ENCODE measurements at regions not wholly inside any gene's neighbourhood (a gene's known extent, or its start where the extent isn't known, plus 50 kb on each side); places are given as distances from the start of the nearest gene placed in this dataset.

- Histone ChIP-seq H3K27me3 (replicated peaks in 1 of 2; ENCODE audit: control insufficient read depth in 2 of 2, insufficient read depth in 2 of 2, low read length in 1 of 2) (no peaks in the 10 kb centered on the region), H3K4me1 (ENCODE audit: control insufficient read depth, insufficient read depth, low read length) (peaks cover 18% of the 10 kb centered on the region), H3K9me3 (replicated peaks; ENCODE audit: control insufficient read depth, insufficient read depth, low read length) (no peaks in the 10 kb centered on the region), H3K9ac (ENCODE audit: control insufficient read depth, insufficient read depth, low read length) (no peak overlapping the region), H2AFZ (ENCODE audit: control insufficient read depth, low read depth, low read length) (no peak overlapping the region), H4K20me1 (ENCODE audit: control insufficient read depth, insufficient read depth) (no peaks in the 10 kb centered on the region), H3K27ac (ENCODE audit: control insufficient read depth, insufficient read depth) (no peak overlapping the region), H3K4me2 (ENCODE audit: control insufficient read depth, insufficient read depth) (no peak overlapping the region), H3K36me3 (ENCODE audit: control insufficient read depth in 2 of 2, insufficient read depth in 2 of 2, low read length in 1 of 2) (no peaks in the 10 kb centered on the region), H3K4me3 (no peak overlapping the region), H3K79me2 (ENCODE audit: control insufficient read depth, insufficient read depth, low read length) (no peaks in the 10 kb centered on the region)
- WGBS (ENCODE audit: insufficient coverage, insufficient replicate concordance, low lambda C conversion rate, missing lambda C conversion rate) = 29% methylated on average over 4 of the region's 4 CpGs
- ChIA-PET SMC1A (ENCODE audit: uncharacterized antibody, unreplicated experiment) (no interaction called here), POLR2A (interaction anchor here (0.6 kb wide), 1 partner anchor 91 kb away, joined by 3 read pairs; no protein-coding TSS in a partner anchor), CTCF (interaction anchor here (1.3 kb wide), 1 partner anchor 28 kb away, joined by 3 read pairs; no protein-coding TSS in a partner anchor), RAD21 (ENCODE audit: unreplicated experiment) (interaction anchor here (1.9 kb wide), 1 partner anchor 11 kb away, joined by 4 read pairs; no protein-coding TSS in a partner anchor)
- no peak for DNase-seq (ENCODE audit: low read depth, low spot score)
- in situ Hi-C loops (cut with MboI) (no loop called here), intact Hi-C loops (cut with micrococcal nuclease; ENCODE audit: unreplicated experiment) (no loop called here)
- ATAC-seq = no peak
- BruUV-seq (replicated peaks) = no TSS peak
- no peak for TF ChIP-seq MEF2B (IDR thresholded peaks at IDR 0.05; ENCODE audit: partially characterized antibody, poor library complexity, severe bottlenecking)
- TF ChIP-seq ZNF274 (IDR thresholded peaks at IDR 0.05; ENCODE audit: insufficient read depth, insufficient read length) = no peak
- no peak for FAIRE-seq
Observed at GRCh38 chr15:99449514-99449913, 116.3 kb upstream of the MEF2A start.

- ATAC-seq (no peak), DNase-seq (ENCODE audit: low read depth, low spot score) (no peak), FAIRE-seq (no peak)
- 21% methylated on average over 14 of the region's 14 CpGs for WGBS (ENCODE audit: insufficient coverage, insufficient replicate concordance, low lambda C conversion rate, missing lambda C conversion rate)
- ChIA-PET POLR2A (no interaction called here), SMC1A (ENCODE audit: uncharacterized antibody, unreplicated experiment) (interaction anchor here (0.6 kb wide), 1 partner anchor 117 kb away, joined by 3 read pairs; no protein-coding TSS in a partner anchor), CTCF (interaction anchor here (0.6 to 1.3 kb wide), 2 partner anchors 253 to 1837 kb away, joined by 3 read pairs; no protein-coding TSS in a partner anchor), RAD21 (ENCODE audit: unreplicated experiment) (interaction anchor here (1.9 kb wide), 1 partner anchor 13 kb away, joined by 4 read pairs; no protein-coding TSS in a partner anchor)
- peaks cover 18% of the 10 kb centered on the region for H3K4me1 ChIP-seq (ENCODE audit: control insufficient read depth, insufficient read depth, low read length)
- H3K9me3 ChIP-seq (replicated peaks; ENCODE audit: control insufficient read depth, insufficient read depth, low read length) = no peaks in the 10 kb centered on the region
- H3K79me2 ChIP-seq (ENCODE audit: control insufficient read depth, insufficient read depth, low read length) = no peaks in the 10 kb centered on the region
- no peak overlapping the region for H3K9ac ChIP-seq (ENCODE audit: control insufficient read depth, insufficient read depth, low read length)
- H2AFZ ChIP-seq (ENCODE audit: control insufficient read depth, low read depth, low read length) = no peak overlapping the region
- no peaks in the 10 kb centered on the region for H4K20me1 ChIP-seq (ENCODE audit: control insufficient read depth, insufficient read depth)
- no peaks in the 10 kb centered on the region for H3K27me3 ChIP-seq (replicated peaks in 1 of 2; ENCODE audit: control insufficient read depth in 2 of 2, insufficient read depth in 2 of 2, low read length in 1 of 2)
- in situ Hi-C loops (cut with MboI) (no loop called here), intact Hi-C loops (cut with micrococcal nuclease; ENCODE audit: unreplicated experiment) (no loop called here)
- H3K4me3 ChIP-seq = no peak overlapping the region
- H3K27ac ChIP-seq (ENCODE audit: control insufficient read depth, insufficient read depth) = no peak overlapping the region
- no TSS peak for BruUV-seq (replicated peaks)
- TF ChIP-seq ETV6 (conservative IDR thresholded peaks at IDR 0.05 in 1 of 2, IDR thresholded peaks at IDR 0.05 in 1 of 2; ENCODE audit: borderline replicate concordance in 1 of 2, low read depth in 1 of 2) (no peak), RUNX3 (IDR thresholded peaks at IDR 0.05; ENCODE audit: low read length) (no peak), CBFB (IDR thresholded peaks at IDR 0.05; ENCODE audit: low read depth) (no peak), ZNF217 (IDR thresholded peaks at IDR 0.05) (no peak), SIN3A (IDR thresholded peaks at IDR 0.05; ENCODE audit: low read depth, low read length) (no peak), IRF4 (IDR thresholded peaks at IDR 0.05; ENCODE audit: low read depth, low read length) (no peak), CEBPB (IDR thresholded peaks at IDR 0.05; ENCODE audit: borderline replicate concordance in 1 of 2, low read depth in 2 of 2, low read length in 2 of 2) (no peak), JUNB (IDR thresholded peaks at IDR 0.05) (no peak), HDAC6 (IDR thresholded peaks at IDR 0.05; ENCODE audit: unreplicated experiment) (no peak), SP1 (IDR thresholded peaks at IDR 0.05; ENCODE audit: low read depth, low read length) (no peak)
- H3K36me3 ChIP-seq (ENCODE audit: control insufficient read depth in 2 of 2, insufficient read depth in 2 of 2, low read length in 1 of 2) = no peaks in the 10 kb centered on the region
- H3K4me2 ChIP-seq (ENCODE audit: control insufficient read depth, insufficient read depth) = no peak overlapping the region
Observed at GRCh38 chr15:99450896-99451358, 114.9 kb upstream of the MEF2A start.
